GM12878 (cell line): ENCODE measurements at regions not wholly inside any gene's neighbourhood (a gene's known extent, or its start where the extent isn't known, plus 50 kb on each side); places are given as distances from the start of the nearest gene placed in this dataset.

Experiments
- ATAC-seq: fragments of 200-7000 bp; cut with Tn5 transposase; 3 replicates; pipeline ENCODE4 v1.9.1; 2020; ENCODE audit warnings: mild to moderate bottlenecking, moderate library complexity
- BruUV-seq: library from RNA; stranded (reverse); fragments of 400-500 nt; replicated peaks from 2 replicates; lab custom pipeline; 2021; lab: Mats Ljungman, UMichigan
- CTCF ChIA-PET: fragments of 300-600 bp; sonication (Branson Sonifier 250); formaldehyde crosslinking; extraction: SDS; loops from one replicate; lab custom pipeline; 2021; ENCODE audit warnings: inconsistent platforms; lab: Yijun Ruan, JAX
- POLR2A ChIA-PET: fragments of 350-600 bp; formaldehyde crosslinking; extraction: SDS; loops from one replicate; lab custom pipeline; 2021; ENCODE audit warnings: inconsistent platforms; lab: Charles Lee
- RAD21 ChIA-PET: fragments of 300-600 bp; sonication (Branson Sonifier 250); formaldehyde crosslinking; loops from one replicate; lab custom pipeline; 2023; ENCODE audit warnings: antibody characterized with exemption; ENCODE audit not compliant: unreplicated experiment; lab: Charles Lee
- SMC1A ChIA-PET: fragments of 300-600 bp; sonication (Branson Sonifier 250); formaldehyde crosslinking; loops from one replicate; lab custom pipeline; 2023; ENCODE audit not compliant: unreplicated experiment, uncharacterized antibody; lab: Charles Lee
- DNase-seq: peaks from one replicate; pipeline ENCODE4 v3.0.0-alpha.2; 2011; ENCODE audit warnings: low read depth, low spot score
- FAIRE-seq: peaks from 3 replicates; lab custom pipeline; 2011; peaks lifted over from hg19 to GRCh38; lab: Jason Lieb, UNC
- H2AFZ ChIP-seq: 2 replicates; pipeline ENCODE4 v1.6.0; 2011; ENCODE audit warnings: low read depth, low read length, control low read depth; ENCODE audit not compliant: control insufficient read depth
- H3K27ac ChIP-seq: 2 replicates; pipeline ENCODE4 v1.5.1; 2011; ENCODE audit warnings: control low read depth; ENCODE audit not compliant: control insufficient read depth, insufficient read depth
- H3K27me3 ChIP-seq, 2 experiments: replicated peaks in 1 of 2; 2 replicates each; pipeline versions ENCODE4 v1.6.0 to v1.6.1; 2011; ENCODE audit warnings: low read length in 1 of 2; ENCODE audit not compliant: control insufficient read depth in 2 of 2, insufficient read depth in 2 of 2
- H3K36me3 ChIP-seq, 2 experiments: 2 replicates each; pipeline ENCODE4 v1.5.1; 2011; ENCODE audit warnings: low read length in 1 of 2; ENCODE audit not compliant: control insufficient read depth in 2 of 2, insufficient read depth in 2 of 2
- H3K4me1 ChIP-seq: 2 replicates; pipeline ENCODE4 v1.6.1; 2011; ENCODE audit warnings: mild to moderate bottlenecking, low read length, moderate library complexity, mixed read lengths; ENCODE audit not compliant: control insufficient read depth, insufficient read depth
- H3K4me2 ChIP-seq: 2 replicates; pipeline ENCODE4 v1.6.0; 2011; ENCODE audit warnings: control low read depth; ENCODE audit not compliant: control insufficient read depth, insufficient read depth
- H3K4me3 ChIP-seq: fragments of 200-600 bp; sonication (generic); 2 replicates; pipeline ENCODE4 v1.5.1; 2016
- H3K79me2 ChIP-seq: 2 replicates; pipeline ENCODE4 v1.6.0; 2011; ENCODE audit warnings: low read length; ENCODE audit not compliant: control insufficient read depth, insufficient read depth
- H3K9ac ChIP-seq: 2 replicates; pipeline ENCODE4 v1.8.0; 2011; ENCODE audit warnings: low read length, control low read depth, mixed read lengths; ENCODE audit not compliant: control insufficient read depth, insufficient read depth
- H3K9me3 ChIP-seq: replicated peaks from 3 replicates; pipeline ENCODE4 v1.5.1; 2011; ENCODE audit warnings: mild to moderate bottlenecking, low read length; ENCODE audit not compliant: control insufficient read depth, insufficient read depth
- H4K20me1 ChIP-seq: 2 replicates; pipeline ENCODE4 v1.6.0; 2011; ENCODE audit not compliant: control insufficient read depth, insufficient read depth
- ASH2L ChIP-seq: fragments of 300-600, 200-600 bp; sonication (generic); IDR thresholded peaks from 2 replicates; pipeline ENCODE4 v1.6.1; 2017; ENCODE audit warnings: low read depth, mild to moderate bottlenecking, borderline replicate concordance
- BACH1 ChIP-seq: fragments of 450-650 bp; IDR thresholded peaks from 2 replicates; pipeline ENCODE4 v1.6.1; 2017; ENCODE audit warnings: mild to moderate bottlenecking, borderline replicate concordance
- CHD1 ChIP-seq: IDR thresholded peaks from 2 replicates; pipeline ENCODE4 v1.6.1; 2012; ENCODE audit warnings: low read depth, low read length, improper control_type of control experiment
- FOXM1 ChIP-seq: IDR thresholded peaks from 2 replicates; pipeline ENCODE4 v1.6.1; 2012; ENCODE audit warnings: low read depth, mild to moderate bottlenecking, inconsistent platforms, low read length, moderate library complexity
- JUNB ChIP-seq: IDR thresholded peaks from 2 replicates; pipeline ENCODE4 v1.6.1; 2016; ENCODE audit warnings: antibody characterized with exemption, mild to moderate bottlenecking
- KDM1A ChIP-seq: fragments of 200-600 bp; sonication (generic); IDR thresholded peaks from 2 replicates; pipeline ENCODE4 v1.6.1; 2016; ENCODE audit warnings: borderline replicate concordance
- PAX5 ChIP-seq: IDR thresholded peaks from 2 replicates; pipeline ENCODE4 v1.6.1; 2011; ENCODE audit warnings: low read depth, low read length, borderline replicate concordance
- POLR2AphosphoS2 ChIP-seq: IDR thresholded peaks from 2 replicates; pipeline ENCODE4 v1.6.1; 2011; ENCODE audit warnings: low read depth, mild to moderate bottlenecking, low read length, improper control_type of control experiment, moderate library complexity
- RAD21 ChIP-seq: IDR thresholded peaks from 2 replicates; pipeline ENCODE4 v1.6.1; 2011; ENCODE audit warnings: mild to moderate bottlenecking, low read depth, low read length, moderate library complexity; ENCODE audit not compliant: insufficient read depth
- RELA ChIP-seq: fragments of 450-650 bp; IDR thresholded peaks from 2 replicates; pipeline ENCODE4 v1.8.0; 2014; ENCODE audit warnings: borderline replicate concordance; ENCODE audit not compliant: partially characterized antibody
- SIX5 ChIP-seq: IDR thresholded peaks from 2 replicates; pipeline ENCODE4 v1.6.1; 2011; ENCODE audit warnings: mild to moderate bottlenecking, low read depth, low read length, moderate library complexity; ENCODE audit not compliant: severe bottlenecking
- SREBF2 ChIP-seq: IDR thresholded peaks from 2 replicates; pipeline ENCODE4 v1.6.1; 2012; ENCODE audit warnings: mild to moderate bottlenecking, low read length
- TCF3 ChIP-seq: IDR thresholded peaks from 2 replicates; pipeline ENCODE4 v1.6.1; 2012; ENCODE audit warnings: low read depth, mild to moderate bottlenecking, low read length, borderline replicate concordance; ENCODE audit not compliant: insufficient read depth
- ZBTB40 ChIP-seq: fragments of 450-650 bp; IDR thresholded peaks from 2 replicates; pipeline ENCODE4 v1.6.1; 2016; ENCODE audit warnings: mild to moderate bottlenecking, moderate library complexity, borderline replicate concordance
- WGBS: methylation state at CpG from one replicate; pipeline ENCODE4 v1.1.6; 2016; ENCODE audit warnings: low lambda C conversion rate; ENCODE audit not compliant: insufficient replicate concordance, insufficient coverage; ENCODE audit errors: missing lambda C conversion rate; 5-methylcytosine and 5-hydroxymethylcytosine counted together
- in situ Hi-C: fragments of 300-500 bp; cut with MboI; formaldehyde crosslinking; loops from 9 replicates; pipeline ENCODE4 v1.14.3; 2018; ENCODE audit warnings: mixed read lengths
- intact Hi-C: fragments of 100-400 bp; cut with micrococcal nuclease; formaldehyde crosslinking; loops from one replicate; pipeline ENCODE4 v1.14.2; 2022; ENCODE audit not compliant: unreplicated experiment
- TF ChIP-seq, protein P1 (sequence below): fragments of 450-650 bp; IDR thresholded peaks from 2 replicates; pipeline ENCODE4 v1.6.1; 2016; ENCODE audit warnings: mild to moderate bottlenecking

GRCh38 chr10:61842755-61843497 is 58.6 kb upstream of the ARID5B start:
- Histone ChIP-seq H3K27me3 (no peaks in the 10 kb centered on the region), H3K9me3 (no peaks in the 10 kb centered on the region), H3K4me2 (no peak overlapping the region), H3K27ac (no peak overlapping the region), H3K9ac (no peak overlapping the region), H4K20me1 (no peaks in the 10 kb centered on the region), H3K36me3 (no peaks in the 10 kb centered on the region), H3K79me2 (no peaks in the 10 kb centered on the region), H3K4me3 (no peak overlapping the region), H2AFZ (no peak overlapping the region), H3K4me1 (no peaks in the 10 kb centered on the region)
- intact Hi-C loops (no loop called here), in situ Hi-C loops (loop anchor here (25.0 kb wide), 2 partner anchors 706 to 1031 kb away; no protein-coding TSS in a partner anchor)
- DNase-seq = no peak
- ChIA-PET SMC1A (no interaction called here), RAD21 (no interaction called here), CTCF (no interaction called here), POLR2A (no interaction called here)
- ATAC-seq = no peak
- 89% methylated on average over 4 of the region's 4 CpGs for WGBS
- FAIRE-seq = no peak
- BruUV-seq = no TSS peak
- TF ChIP-seq, protein P1, sequence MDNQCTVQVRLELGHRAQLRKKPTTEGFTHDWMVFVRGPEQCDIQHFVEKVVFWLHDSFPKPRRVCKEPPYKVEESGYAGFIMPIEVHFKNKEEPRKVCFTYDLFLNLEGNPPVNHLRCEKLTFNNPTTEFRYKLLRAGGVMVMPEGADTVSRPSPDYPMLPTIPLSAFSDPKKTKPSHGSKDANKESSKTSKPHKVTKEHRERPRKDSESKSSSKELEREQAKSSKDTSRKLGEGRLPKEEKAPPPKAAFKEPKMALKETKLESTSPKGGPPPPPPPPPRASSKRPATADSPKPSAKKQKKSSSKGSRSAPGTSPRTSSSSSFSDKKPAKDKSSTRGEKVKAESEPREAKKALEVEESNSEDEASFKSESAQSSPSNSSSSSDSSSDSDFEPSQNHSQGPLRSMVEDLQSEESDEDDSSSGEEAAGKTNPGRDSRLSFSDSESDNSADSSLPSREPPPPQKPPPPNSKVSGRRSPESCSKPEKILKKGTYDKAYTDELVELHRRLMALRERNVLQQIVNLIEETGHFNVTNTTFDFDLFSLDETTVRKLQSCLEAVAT = no peak
- TF ChIP-seq FOXM1 = no peak
- TF ChIP-seq SREBF2 = no peak
- no peak for TF ChIP-seq RELA
- no peak for TF ChIP-seq ZBTB40
- no peak for TF ChIP-seq BACH1
- no peak for TF ChIP-seq SIX5
- TF ChIP-seq RAD21 = no peak
- TF ChIP-seq POLR2AphosphoS2 = no peak
- TF ChIP-seq JUNB = no peak
- no peak for TF ChIP-seq CHD1
- TF ChIP-seq KDM1A = no peak
- no peak for TF ChIP-seq TCF3
- no peak for TF ChIP-seq ASH2L
- TF ChIP-seq PAX5 = no peak
